IMR-90 (cell line): ENCODE measurements at regions not wholly inside any gene's neighbourhood (a gene's known extent, or its start where the extent isn't known, plus 50 kb on each side); places are given as distances from the start of the nearest gene placed in this dataset.

Source experiments
- ATAC-seq: fragments of 200-7000 bp; cut with Tn5 transposase; 2 replicates; pipeline ENCODE4 v1.9.1; 2020; ENCODE audit warnings: low read depth, mild to moderate bottlenecking, moderate library complexity
- BruUV-seq: library from RNA; stranded (reverse); fragments of 400-500 nt; replicated peaks from 2 replicates; lab custom pipeline; 2021; lab: Mats Ljungman, UMichigan
- CTCF ChIA-PET: fragments of 300-600 bp; formaldehyde crosslinking; extraction: SDS; loops from one replicate; lab custom pipeline; 2021; ENCODE audit warnings: antibody characterized with exemption; lab: Yijun Ruan, JAX
- POLR2A ChIA-PET: fragments of 300-600 bp; sonication (Branson Sonifier 250); formaldehyde crosslinking; loops from one replicate; lab custom pipeline; 2022; ENCODE audit warnings: antibody characterized with exemption; ENCODE audit not compliant: unreplicated experiment; lab: Charles Lee
- DNase-seq: peaks from one replicate; pipeline ENCODE4 v3.0.0; 2013
- H2AFZ ChIP-seq: replicated peaks from 2 replicates; pipeline ENCODE3; 2013; ENCODE audit warnings: low read length, mild to moderate bottlenecking; ENCODE audit not compliant: poor library complexity
- H2AK5ac ChIP-seq: 2 replicates; pipeline ENCODE4 v1.6.1; 2013; ENCODE audit warnings: low read depth, low read length, inconsistent platforms
- H2AK9ac ChIP-seq: replicated peaks from 2 replicates; pipeline ENCODE3; 2013; ENCODE audit warnings: mild to moderate bottlenecking, low read depth, low read length, moderate library complexity; ENCODE audit not compliant: poor library complexity
- H2BK120ac ChIP-seq: 2 replicates; pipeline ENCODE4 v1.6.1; 2013; ENCODE audit warnings: low read depth, low read length, inconsistent platforms
- H2BK15ac ChIP-seq: 3 replicates; pipeline ENCODE4 v1.6.1; 2013; ENCODE audit warnings: low read depth, low read length, inconsistent platforms
- H2BK20ac ChIP-seq: 2 replicates; pipeline ENCODE4 v1.6.1; 2013; ENCODE audit warnings: low read depth, mild to moderate bottlenecking, inconsistent platforms, low read length, moderate library complexity
- H2BK5ac ChIP-seq: 2 replicates; pipeline ENCODE4 v1.6.1; 2013; ENCODE audit warnings: mild to moderate bottlenecking, low read depth, low read length, inconsistent platforms; ENCODE audit not compliant: poor library complexity, severe bottlenecking
- H3K14ac ChIP-seq: replicated peaks from 2 replicates; pipeline ENCODE4 v1.6.1; 2013; ENCODE audit warnings: low read depth, low read length, inconsistent platforms
- H3K18ac ChIP-seq: 2 replicates; pipeline ENCODE4 v1.6.1; 2013; ENCODE audit warnings: low read depth, low read length, control low read depth
- H3K23ac ChIP-seq: 2 replicates; pipeline ENCODE4 v1.6.1; 2013; ENCODE audit warnings: low read depth, low read length, inconsistent platforms
- H3K27ac ChIP-seq: 2 replicates; pipeline ENCODE4 v1.5.1; 2013; ENCODE audit warnings: mild to moderate bottlenecking, control low read depth, low read length; ENCODE audit not compliant: insufficient read depth
- H3K27me3 ChIP-seq: 2 replicates; pipeline ENCODE4 v1.6.1; 2013; ENCODE audit warnings: low read length; ENCODE audit not compliant: control insufficient read depth, insufficient read depth
- H3K36me3 ChIP-seq: 2 replicates; pipeline ENCODE4 v1.6.1; 2013; ENCODE audit warnings: low read length, mixed read lengths; ENCODE audit not compliant: control insufficient read depth, insufficient read depth
- H3K4ac ChIP-seq: 2 replicates; pipeline ENCODE4 v1.6.1; 2013; ENCODE audit warnings: low read depth, low read length, inconsistent platforms
- H3K4me1 ChIP-seq: 2 replicates; pipeline ENCODE4 v1.6.1; 2013; ENCODE audit warnings: low read length, mixed read lengths; ENCODE audit not compliant: control insufficient read depth, insufficient read depth
- H3K4me2 ChIP-seq: 2 replicates; pipeline ENCODE4 v1.6.1; 2013; ENCODE audit warnings: low read depth, mild to moderate bottlenecking, control low read depth, low read length, moderate library complexity
- H3K4me3 ChIP-seq: 2 replicates; pipeline ENCODE4 v1.5.1; 2013; ENCODE audit warnings: low read depth, mild to moderate bottlenecking, control low read depth, low read length, moderate library complexity; ENCODE audit not compliant: insufficient read depth
- H3K56ac ChIP-seq: 2 replicates; pipeline ENCODE4 v1.6.1; 2013; ENCODE audit warnings: low read length, inconsistent platforms; ENCODE audit not compliant: insufficient read depth; ENCODE audit errors: extremely low read depth
- H3K79me1 ChIP-seq, 2 experiments: 2 replicates each; pipeline ENCODE4 v1.6.1; 2013; ENCODE audit warnings: low read length in 2 of 2, inconsistent platforms in 1 of 2, low read depth in 1 of 2
- H3K9ac ChIP-seq: 2 replicates; pipeline ENCODE4 v1.6.1; 2013; ENCODE audit warnings: low read depth, low read length, control low read depth
- H3K9me1 ChIP-seq: 2 replicates; pipeline ENCODE4 v1.6.1; 2013; ENCODE audit warnings: low read length, inconsistent platforms; ENCODE audit not compliant: insufficient read depth
- H3K9me3 ChIP-seq: 2 replicates; pipeline ENCODE4 v1.6.1; 2013; ENCODE audit warnings: low read length; ENCODE audit not compliant: control insufficient read depth, insufficient read depth
- H4K20me1 ChIP-seq: 2 replicates; pipeline ENCODE4 v1.6.1; 2013; ENCODE audit warnings: low read length, inconsistent platforms; ENCODE audit not compliant: insufficient read depth
- H4K5ac ChIP-seq: 2 replicates; pipeline ENCODE4 v1.6.1; 2013; ENCODE audit warnings: mild to moderate bottlenecking, low read depth, low read length, control low read depth
- H4K8ac ChIP-seq, 2 experiments: 2 replicates each; pipeline ENCODE4 v1.6.1; 2013; ENCODE audit warnings: low read depth in 2 of 2, low read length in 2 of 2, control low read depth in 1 of 2, inconsistent platforms in 1 of 2
- H4K91ac ChIP-seq: 2 replicates; pipeline ENCODE4 v1.6.1; 2013; ENCODE audit warnings: low read depth, low read length, inconsistent platforms; ENCODE audit not compliant: insufficient read depth
- BHLHE40 ChIP-seq: fragments of 150-350 bp; IDR thresholded peaks from 2 replicates; pipeline ENCODE4 v1.6.1; 2016; ENCODE audit warnings: mild to moderate bottlenecking, low read depth, low read length
- CHD1 ChIP-seq: IDR thresholded peaks from 2 replicates; pipeline ENCODE4 v1.6.1; 2012; ENCODE audit warnings: low read depth, low read length, improper control_type of control experiment
- MAFK ChIP-seq: IDR thresholded peaks from 2 replicates; pipeline ENCODE4 v1.6.1; 2012; ENCODE audit warnings: low read depth, low read length, improper control_type of control experiment
- MAZ ChIP-seq: IDR thresholded peaks from 2 replicates; pipeline ENCODE4 v1.6.1; 2012; ENCODE audit warnings: low read depth, mild to moderate bottlenecking, low read length, improper control_type of control experiment, moderate library complexity, borderline replicate concordance
- MXI1 ChIP-seq: IDR thresholded peaks from 2 replicates; pipeline ENCODE4 v1.6.1; 2012; ENCODE audit warnings: low read depth, mild to moderate bottlenecking, low read length, moderate library complexity, borderline replicate concordance
- NFE2L2 ChIP-seq: fragments of 150-350 bp; IDR thresholded peaks from 2 replicates; pipeline ENCODE4 v1.6.1; 2016; ENCODE audit warnings: low read depth, mild to moderate bottlenecking, low read length
- POLR2A ChIP-seq: IDR thresholded peaks from 2 replicates; pipeline ENCODE4 v1.6.1; 2012; ENCODE audit warnings: mild to moderate bottlenecking, low read depth, low read length
- RAD21 ChIP-seq: IDR thresholded peaks from 2 replicates; pipeline ENCODE4 v1.6.1; 2012; ENCODE audit warnings: low read length, improper control_type of control experiment
- RCOR1 ChIP-seq: IDR thresholded peaks from 2 replicates; pipeline ENCODE4 v1.6.1; 2012; ENCODE audit warnings: mild to moderate bottlenecking, low read length, improper control_type of control experiment; ENCODE audit not compliant: insufficient replicate concordance
- WGBS, 2 experiments: methylation state at CpG; one replicate each; pipeline versions ENCODE4 v1.1.5 to v1.1.7; 2013; ENCODE audit warnings: missing lambda C conversion rate in 2 of 2; ENCODE audit not compliant: insufficient read length in 1 of 2; ENCODE audit errors: extremely low coverage in 2 of 2; 5-methylcytosine and 5-hydroxymethylcytosine counted together
- dilution Hi-C: fragments of 300-500 bp; cut with HindIII; formaldehyde crosslinking; loops from one replicate; pipeline ENCODE4 v1.14.3; 2018; ENCODE audit warnings: low sequenced_read_pairs; ENCODE audit not compliant: unreplicated experiment
- in situ Hi-C: fragments of 300-500 bp; cut with MboI; formaldehyde crosslinking; loops from 3 replicates; pipeline ENCODE4 v1.14.3; 2019; ENCODE audit warnings: low sequenced_read_pairs, inconsistent platforms, mixed read lengths
- intact Hi-C: fragments of 100-400 bp; cut with micrococcal nuclease; formaldehyde crosslinking; loops from 2 replicates; pipeline ENCODE4 v1.10.0; 2022
- TF ChIP-seq, protein P1 (sequence below): fragments of 150-350 bp; IDR thresholded peaks from 2 replicates; pipeline ENCODE4 v1.6.1; 2016; ENCODE audit warnings: low read depth, mild to moderate bottlenecking, low read length, moderate library complexity, borderline replicate concordance
- TF ChIP-seq, protein P2 (sequence below): conservative IDR thresholded peaks from 2 replicates; pipeline ENCODE4 v1.5.1; 2012; ENCODE audit warnings: mild to moderate bottlenecking, low read depth, low read length, improper control_type of control experiment
- TF ChIP-seq, protein P3 (sequence below): fragments of 150-350 bp; IDR thresholded peaks from 2 replicates; pipeline ENCODE4 v1.6.1; 2017; ENCODE audit warnings: mild to moderate bottlenecking, antibody characterized with exemption, low read length, low read depth

DNA sequence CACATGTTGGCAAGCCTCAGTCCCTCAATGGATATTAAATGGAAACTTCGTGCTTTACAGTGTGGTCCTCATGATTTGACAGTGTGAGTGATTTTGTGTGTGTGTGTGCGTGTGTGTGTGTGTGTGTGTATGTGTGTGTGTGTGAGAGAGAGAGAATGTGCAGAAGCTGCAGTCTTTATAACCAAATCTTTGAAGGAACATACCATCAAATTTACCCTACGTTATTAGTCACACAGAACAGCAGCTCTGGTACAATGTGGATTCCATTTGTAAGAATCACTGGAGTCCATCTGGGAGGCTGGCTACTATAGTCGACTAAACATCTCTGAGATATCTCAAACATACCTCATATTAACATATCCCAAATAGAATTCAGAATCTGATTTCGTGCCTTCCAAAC is 928.0 kb upstream of the POT1 start:
- H3K36me3 ChIP-seq = no peaks in the 10 kb centered on the region
- intact Hi-C loops (no loop called here), in situ Hi-C loops (no loop called here), dilution Hi-C loops (no loop called here)
- no peaks in the 10 kb centered on the region for H3K79me1 ChIP-seq
- TF ChIP-seq RCOR1 = no peak
- no peak for TF ChIP-seq CHD1
- no peak for TF ChIP-seq POLR2A
- TF ChIP-seq, protein P1, sequence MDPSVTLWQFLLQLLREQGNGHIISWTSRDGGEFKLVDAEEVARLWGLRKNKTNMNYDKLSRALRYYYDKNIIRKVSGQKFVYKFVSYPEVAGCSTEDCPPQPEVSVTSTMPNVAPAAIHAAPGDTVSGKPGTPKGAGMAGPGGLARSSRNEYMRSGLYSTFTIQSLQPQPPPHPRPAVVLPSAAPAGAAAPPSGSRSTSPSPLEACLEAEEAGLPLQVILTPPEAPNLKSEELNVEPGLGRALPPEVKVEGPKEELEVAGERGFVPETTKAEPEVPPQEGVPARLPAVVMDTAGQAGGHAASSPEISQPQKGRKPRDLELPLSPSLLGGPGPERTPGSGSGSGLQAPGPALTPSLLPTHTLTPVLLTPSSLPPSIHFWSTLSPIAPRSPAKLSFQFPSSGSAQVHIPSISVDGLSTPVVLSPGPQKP = no peak
- TF ChIP-seq MAZ = no peak
- no peak for TF ChIP-seq MAFK
- no peak for TF ChIP-seq RAD21
- TF ChIP-seq BHLHE40 = no peak
- TF ChIP-seq, protein P2, sequence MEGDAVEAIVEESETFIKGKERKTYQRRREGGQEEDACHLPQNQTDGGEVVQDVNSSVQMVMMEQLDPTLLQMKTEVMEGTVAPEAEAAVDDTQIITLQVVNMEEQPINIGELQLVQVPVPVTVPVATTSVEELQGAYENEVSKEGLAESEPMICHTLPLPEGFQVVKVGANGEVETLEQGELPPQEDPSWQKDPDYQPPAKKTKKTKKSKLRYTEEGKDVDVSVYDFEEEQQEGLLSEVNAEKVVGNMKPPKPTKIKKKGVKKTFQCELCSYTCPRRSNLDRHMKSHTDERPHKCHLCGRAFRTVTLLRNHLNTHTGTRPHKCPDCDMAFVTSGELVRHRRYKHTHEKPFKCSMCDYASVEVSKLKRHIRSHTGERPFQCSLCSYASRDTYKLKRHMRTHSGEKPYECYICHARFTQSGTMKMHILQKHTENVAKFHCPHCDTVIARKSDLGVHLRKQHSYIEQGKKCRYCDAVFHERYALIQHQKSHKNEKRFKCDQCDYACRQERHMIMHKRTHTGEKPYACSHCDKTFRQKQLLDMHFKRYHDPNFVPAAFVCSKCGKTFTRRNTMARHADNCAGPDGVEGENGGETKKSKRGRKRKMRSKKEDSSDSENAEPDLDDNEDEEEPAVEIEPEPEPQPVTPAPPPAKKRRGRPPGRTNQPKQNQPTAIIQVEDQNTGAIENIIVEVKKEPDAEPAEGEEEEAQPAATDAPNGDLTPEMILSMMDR = no peak
- no peak for TF ChIP-seq MXI1
- TF ChIP-seq, protein P3, sequence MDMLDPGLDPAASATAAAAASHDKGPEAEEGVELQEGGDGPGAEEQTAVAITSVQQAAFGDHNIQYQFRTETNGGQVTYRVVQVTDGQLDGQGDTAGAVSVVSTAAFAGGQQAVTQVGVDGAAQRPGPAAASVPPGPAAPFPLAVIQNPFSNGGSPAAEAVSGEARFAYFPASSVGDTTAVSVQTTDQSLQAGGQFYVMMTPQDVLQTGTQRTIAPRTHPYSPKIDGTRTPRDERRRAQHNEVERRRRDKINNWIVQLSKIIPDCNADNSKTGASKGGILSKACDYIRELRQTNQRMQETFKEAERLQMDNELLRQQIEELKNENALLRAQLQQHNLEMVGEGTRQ = no peak
- TF ChIP-seq NFE2L2 = no peak
- ATAC-seq (no peak), DNase-seq (no peak)
- WGBS, 2 experiments = no CpG with 5 or more reads among the region's 5 CpGs
- no peak overlapping the region for H2BK5ac ChIP-seq
- H3K9me3 ChIP-seq = no peaks in the 10 kb centered on the region
- H3K4me3 ChIP-seq = no peak overlapping the region
- no peak overlapping the region for H3K4ac ChIP-seq
- no peak overlapping the region for H2BK120ac ChIP-seq
- no peak overlapping the region for H3K23ac ChIP-seq
- no TSS peak for BruUV-seq
- H4K8ac ChIP-seq = no peak overlapping the region
- no peak overlapping the region for H3K56ac ChIP-seq
- no peak overlapping the region for H3K9ac ChIP-seq
- H3K9me1 ChIP-seq = no peaks in the 10 kb centered on the region
- H3K14ac ChIP-seq = no peak overlapping the region
- H3K27me3 ChIP-seq = no peaks in the 10 kb centered on the region
- no peak overlapping the region for H4K5ac ChIP-seq
- no peaks in the 10 kb centered on the region for H4K20me1 ChIP-seq
- ChIA-PET CTCF (no interaction called here), POLR2A (no interaction called here)
- no peaks in the 10 kb centered on the region for H3K4me1 ChIP-seq
- no peak overlapping the region for H3K27ac ChIP-seq
- no peak overlapping the region for H3K18ac ChIP-seq
- no peak overlapping the region for H2BK15ac ChIP-seq
- no peak overlapping the region for H2BK20ac ChIP-seq
- no peak overlapping the region for H4K91ac ChIP-seq
- no peak overlapping the region for H2AK9ac ChIP-seq
- no peak overlapping the region for H2AK5ac ChIP-seq
- no peak overlapping the region for H2AFZ ChIP-seq
- H3K4me2 ChIP-seq = no peak overlapping the region
